ENCODE measurements at regions not wholly inside any gene's neighbourhood (a gene's known extent, or its start where the extent isn't known, plus 50 kb on each side); places are given as distances from the start of the nearest gene placed in this dataset.

DNA sequence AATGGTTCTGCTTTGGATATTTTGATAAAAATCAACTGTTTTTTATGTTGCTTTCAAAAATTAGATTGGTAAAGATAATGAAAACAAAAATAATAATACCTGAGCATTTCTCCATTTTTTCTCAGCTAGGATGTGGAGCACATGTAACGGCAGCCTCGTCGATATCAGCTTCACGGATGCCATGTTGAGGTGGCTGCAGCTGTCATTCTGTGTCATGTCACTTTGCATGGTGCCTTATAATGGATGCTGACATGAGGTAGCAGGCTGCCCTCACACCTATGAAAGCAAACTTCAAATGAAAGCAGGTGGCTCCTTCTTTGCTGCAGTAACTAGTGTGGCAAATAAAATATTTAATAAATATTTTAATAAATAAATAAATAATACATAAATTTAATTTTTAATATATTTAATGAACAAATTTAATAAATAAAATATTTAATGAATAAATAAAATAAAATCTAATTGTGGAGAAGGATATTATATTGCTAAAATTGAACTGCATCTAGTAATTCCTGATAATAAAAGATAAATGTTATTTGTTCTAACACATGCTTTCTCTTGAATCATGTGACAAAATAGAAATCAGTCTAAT lies 955.7 kb upstream of the SLC10A2 start:
- TF ChIP-seq POLR2A (IDR thresholded peaks at IDR 0.05): no peak
- TF ChIP-seq, protein P1, sequence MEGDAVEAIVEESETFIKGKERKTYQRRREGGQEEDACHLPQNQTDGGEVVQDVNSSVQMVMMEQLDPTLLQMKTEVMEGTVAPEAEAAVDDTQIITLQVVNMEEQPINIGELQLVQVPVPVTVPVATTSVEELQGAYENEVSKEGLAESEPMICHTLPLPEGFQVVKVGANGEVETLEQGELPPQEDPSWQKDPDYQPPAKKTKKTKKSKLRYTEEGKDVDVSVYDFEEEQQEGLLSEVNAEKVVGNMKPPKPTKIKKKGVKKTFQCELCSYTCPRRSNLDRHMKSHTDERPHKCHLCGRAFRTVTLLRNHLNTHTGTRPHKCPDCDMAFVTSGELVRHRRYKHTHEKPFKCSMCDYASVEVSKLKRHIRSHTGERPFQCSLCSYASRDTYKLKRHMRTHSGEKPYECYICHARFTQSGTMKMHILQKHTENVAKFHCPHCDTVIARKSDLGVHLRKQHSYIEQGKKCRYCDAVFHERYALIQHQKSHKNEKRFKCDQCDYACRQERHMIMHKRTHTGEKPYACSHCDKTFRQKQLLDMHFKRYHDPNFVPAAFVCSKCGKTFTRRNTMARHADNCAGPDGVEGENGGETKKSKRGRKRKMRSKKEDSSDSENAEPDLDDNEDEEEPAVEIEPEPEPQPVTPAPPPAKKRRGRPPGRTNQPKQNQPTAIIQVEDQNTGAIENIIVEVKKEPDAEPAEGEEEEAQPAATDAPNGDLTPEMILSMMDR (IDR thresholded peaks at IDR 0.05): no peak
